HepG2 (cell line): ENCODE measurements at regions not wholly inside any gene's neighbourhood (a gene's known extent, or its start where the extent isn't known, plus 50 kb on each side); places are given as distances from the start of the nearest gene placed in this dataset.

Experiments
- BRCA1 ChIP-seq: sonication (generic); formaldehyde crosslinking; IDR thresholded peaks from 2 replicates; pipeline ENCODE4 v1.4.0; 2020; ENCODE audit warnings: missing genetic modification reagents
- CHD4 ChIP-seq: fragments of 200-600 bp; sonication (generic); IDR thresholded peaks from 2 replicates; pipeline ENCODE4 v1.7.0; 2017; ENCODE audit warnings: mild to moderate bottlenecking, low read length, borderline replicate concordance
- ELF4 ChIP-seq: sonication (generic); formaldehyde crosslinking; IDR thresholded peaks from 2 replicates; pipeline ENCODE4 v1.5.0; 2020; ENCODE audit warnings: missing genetic modification reagents, mild to moderate bottlenecking, moderate library complexity, borderline replicate concordance
- ETV5 ChIP-seq: IDR thresholded peaks from 2 replicates; pipeline ENCODE4 v1.6.1; 2018; ENCODE audit warnings: missing biosample characterization, missing genetic modification reagents, inconsistent platforms, borderline replicate concordance
- FOXA1 ChIP-seq, 2 experiments: fragments of 450-650 bp in 1 of 2; sonication (generic) in 1 of 2; formaldehyde crosslinking in 1 of 2; IDR thresholded peaks; 2 replicates each; pipeline versions ENCODE4 v1.4.0 to v1.6.1; 2016 to 2020; ENCODE audit warnings: missing genetic modification reagents in 1 of 2
- HNRNPH1 ChIP-seq: fragments of 200-400 bp; formaldehyde crosslinking; optimal IDR thresholded peaks from 2 replicates; pipeline ENCODE3; 2017; ENCODE audit warnings: mild to moderate bottlenecking, low read depth, low read length
- HNRNPUL1 ChIP-seq: fragments of 200-400 bp; formaldehyde crosslinking; IDR thresholded peaks from 2 replicates; pipeline ENCODE4 v1.6.1; 2017; ENCODE audit warnings: low read depth, mild to moderate bottlenecking, low read length, moderate library complexity
- RXRB ChIP-seq: IDR thresholded peaks from 2 replicates; pipeline ENCODE4 v1.6.1; 2016; ENCODE audit warnings: borderline replicate concordance, missing genetic modification reagents, missing compliant biosample characterization
- SMARCC2 ChIP-seq: fragments of 450-650 bp; IDR thresholded peaks from 2 replicates; pipeline ENCODE4 v1.6.1; 2017; ENCODE audit warnings: antibody characterized with exemption, mild to moderate bottlenecking
- TEAD3 ChIP-seq: optimal IDR thresholded peaks from 2 replicates; pipeline ENCODE3; 2016; ENCODE audit warnings: borderline replicate concordance
- ZBTB8A ChIP-seq: sonication (generic); formaldehyde crosslinking; IDR thresholded peaks from 2 replicates; pipeline ENCODE4 v1.4.0; 2020; ENCODE audit warnings: mild to moderate bottlenecking, low read depth, missing genetic modification reagents, borderline replicate concordance
- ZFP41 ChIP-seq: sonication (generic); formaldehyde crosslinking; IDR thresholded peaks from 2 replicates; pipeline ENCODE4 v1.4.0; 2020; ENCODE audit warnings: mild to moderate bottlenecking, missing genetic modification reagents, borderline replicate concordance
- ZNF12 ChIP-seq: sonication (generic); formaldehyde crosslinking; IDR thresholded peaks from 2 replicates; pipeline ENCODE4 v1.5.0; 2020; ENCODE audit warnings: missing genetic modification reagents
- ZNF530 ChIP-seq: sonication (generic); formaldehyde crosslinking; IDR thresholded peaks from 2 replicates; pipeline ENCODE4 v1.5.0; 2020; ENCODE audit warnings: low read depth, mild to moderate bottlenecking, missing genetic modification reagents
- ZNF792 ChIP-seq: IDR thresholded peaks from 2 replicates; pipeline ENCODE4 v1.6.1; 2016
- ZNF83 ChIP-seq: sonication (generic); formaldehyde crosslinking; IDR thresholded peaks from 2 replicates; pipeline ENCODE4 v1.4.0; 2020; ENCODE audit warnings: missing genetic modification reagents, mild to moderate bottlenecking, borderline replicate concordance
- ZNF839 ChIP-seq: sonication (generic); formaldehyde crosslinking; IDR thresholded peaks from 2 replicates; pipeline ENCODE4 v1.4.0; 2020; ENCODE audit warnings: missing genetic modification reagents, mild to moderate bottlenecking, borderline replicate concordance
- TF ChIP-seq, protein P1 (sequence below): sonication (generic); formaldehyde crosslinking; IDR thresholded peaks from 2 replicates; pipeline ENCODE4 v1.8.1; 2023; ENCODE audit warnings: missing genetic modification reagents, mild to moderate bottlenecking, borderline replicate concordance
- TF ChIP-seq, protein P2 (sequence below): IDR thresholded peaks from 2 replicates; pipeline ENCODE4 v1.6.1; 2016; ENCODE audit warnings: missing biosample characterization, missing genetic modification reagents, low read depth
- TF ChIP-seq, protein P3 (sequence below), 2 experiments: fragments of 450-650 bp in 1 of 2; sonication (generic) in 1 of 2; formaldehyde crosslinking; IDR thresholded peaks; 2 replicates each; pipeline versions ENCODE4 v1.5.0 to v1.8.0; 2020 to 2022; ENCODE audit warnings: mild to moderate bottlenecking in 1 of 2, missing genetic modification reagents in 1 of 2
- TF ChIP-seq, protein P4 (sequence below): sonication (generic); formaldehyde crosslinking; conservative IDR thresholded peaks from 2 replicates; pipeline ENCODE4 v1.4.0; 2020; ENCODE audit warnings: missing genetic modification reagents
- TF ChIP-seq, protein P5 (sequence below): sonication (generic); formaldehyde crosslinking; IDR thresholded peaks from 2 replicates; pipeline ENCODE4 v1.5.1; 2020; ENCODE audit warnings: missing genetic modification reagents, mild to moderate bottlenecking, borderline replicate concordance
- TF ChIP-seq, protein P6 (sequence below): sonication (generic); formaldehyde crosslinking; IDR thresholded peaks from 2 replicates; pipeline ENCODE4 v1.4.0; 2020; ENCODE audit warnings: missing genetic modification reagents

DNA sequence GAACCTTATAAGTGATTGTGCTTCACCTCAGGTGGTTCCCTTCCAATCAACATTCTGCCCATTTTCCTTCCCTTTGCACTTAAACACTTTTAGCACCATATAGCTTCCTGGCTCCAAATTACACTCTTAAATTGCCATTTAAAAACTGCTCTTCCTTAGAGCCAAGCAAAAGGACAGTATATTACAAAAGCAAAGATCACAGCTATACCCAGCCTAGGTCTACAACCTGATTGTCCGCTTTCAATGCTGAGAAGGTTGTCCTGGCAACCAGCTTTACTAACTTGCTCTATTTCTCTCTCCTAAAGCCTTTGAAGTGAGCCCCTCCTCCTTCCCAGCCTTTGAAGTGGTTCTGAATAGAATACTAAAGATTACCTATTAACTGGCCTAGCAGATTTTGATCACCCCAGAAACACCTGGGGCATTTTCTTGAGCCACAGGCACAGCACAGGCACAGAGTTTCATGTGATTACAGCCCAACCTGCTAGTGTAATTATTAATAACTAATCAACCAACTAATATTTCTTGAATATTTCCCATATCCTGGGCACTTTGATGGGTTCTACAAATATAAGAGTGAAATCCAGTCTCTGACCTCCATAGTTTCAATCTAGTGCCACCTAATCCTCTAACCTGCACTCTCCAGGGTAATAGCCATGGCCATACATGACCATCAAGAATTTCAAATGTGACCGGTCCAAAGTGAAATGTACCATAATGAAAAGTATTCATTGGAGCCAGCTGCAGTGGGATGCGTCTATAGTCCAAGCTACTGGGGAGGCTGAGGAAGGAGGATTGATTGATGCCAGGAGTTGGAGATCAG lies 63.6 kb upstream of the TRIM24 start (continued):
- TF ChIP-seq ZFP41 (no peak), TEAD3 (CRISPR knock-in tag) (peak; percentile 52), SMARCC2 (no peak), ZNF530 (no peak), ZNF83 (CRISPR knock-in tag) (no peak), HNRNPUL1 (0 out of 2 replicates have a peak, but pooled peaks have one; percentile 80), ZNF792 (CRISPR knock-in tag) (peak; percentile 53; the same call in 1 of the 2 replicates), ZNF839 (no peak), BRCA1 (CRISPR knock-in tag) (no peak), FOXA1 (IDR thresholded peaks at IDR 0.05) (no peak), FOXA1 (CRISPR knock-in tag; IDR thresholded peaks at IDR 0.05) (0 out of 2 replicates have a peak, but pooled peaks have one; percentile 18), ZBTB8A (CRISPR knock-in tag) (no peak), CHD4 (peak; percentile 90; the same call in 1 of the 2 replicates), ELF4 (0 out of 2 replicates have a peak, but pooled peaks have one; percentile 46), ETV5 (CRISPR knock-in tag) (peak; percentile 53; the same call in 1 of the 2 replicates), RXRB (CRISPR knock-in tag) (peak; percentile 80), ZNF12 (CRISPR knock-in tag) (no peak), HNRNPH1 (no peak)
- TF ChIP-seq, protein P1, sequence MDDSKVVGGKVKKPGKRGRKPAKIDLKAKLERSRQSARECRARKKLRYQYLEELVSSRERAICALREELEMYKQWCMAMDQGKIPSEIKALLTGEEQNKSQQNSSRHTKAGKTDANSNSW (CRISPR knock-in tag), result no peak
- TF ChIP-seq, protein P2, sequence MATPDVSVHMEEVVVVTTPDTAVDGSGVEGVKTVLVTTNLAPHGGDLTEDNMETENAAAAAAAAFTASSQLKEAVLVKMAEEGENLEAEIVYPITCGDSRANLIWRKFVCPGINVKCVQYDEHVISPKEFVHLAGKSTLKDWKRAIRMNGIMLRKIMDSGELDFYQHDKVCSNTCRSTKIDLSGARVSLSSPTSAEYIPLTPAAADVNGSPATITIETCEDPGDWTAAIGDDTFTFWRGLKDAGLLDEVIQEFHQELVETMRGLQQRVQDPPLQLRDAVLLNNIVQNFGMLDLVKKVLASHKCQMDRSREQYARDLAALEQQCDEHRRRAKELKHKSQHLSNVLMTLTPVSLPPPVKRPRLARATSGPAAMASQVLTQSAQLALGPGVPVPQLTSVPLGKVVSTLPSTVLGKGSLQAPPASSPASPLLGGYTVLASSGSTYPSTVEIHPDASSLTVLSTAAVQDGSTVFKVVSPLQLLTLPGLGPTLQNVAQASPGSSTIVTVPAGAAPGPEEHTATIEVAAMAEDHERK (CRISPR knock-in tag), result no peak
- TF ChIP-seq, protein P3, sequence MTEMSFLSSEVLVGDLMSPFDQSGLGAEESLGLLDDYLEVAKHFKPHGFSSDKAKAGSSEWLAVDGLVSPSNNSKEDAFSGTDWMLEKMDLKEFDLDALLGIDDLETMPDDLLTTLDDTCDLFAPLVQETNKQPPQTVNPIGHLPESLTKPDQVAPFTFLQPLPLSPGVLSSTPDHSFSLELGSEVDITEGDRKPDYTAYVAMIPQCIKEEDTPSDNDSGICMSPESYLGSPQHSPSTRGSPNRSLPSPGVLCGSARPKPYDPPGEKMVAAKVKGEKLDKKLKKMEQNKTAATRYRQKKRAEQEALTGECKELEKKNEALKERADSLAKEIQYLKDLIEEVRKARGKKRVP (CRISPR knock-in tag; IDR thresholded peaks at IDR 0.05), result peak in 1 of 2 experiments; percentile 56; a peak in 1 of 4 replicates
- TF ChIP-seq, protein P4, sequence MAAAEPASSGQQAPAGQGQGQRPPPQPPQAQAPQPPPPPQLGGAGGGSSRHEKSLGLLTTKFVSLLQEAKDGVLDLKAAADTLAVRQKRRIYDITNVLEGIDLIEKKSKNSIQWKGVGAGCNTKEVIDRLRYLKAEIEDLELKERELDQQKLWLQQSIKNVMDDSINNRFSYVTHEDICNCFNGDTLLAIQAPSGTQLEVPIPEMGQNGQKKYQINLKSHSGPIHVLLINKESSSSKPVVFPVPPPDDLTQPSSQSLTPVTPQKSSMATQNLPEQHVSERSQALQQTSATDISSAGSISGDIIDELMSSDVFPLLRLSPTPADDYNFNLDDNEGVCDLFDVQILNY (CRISPR knock-in tag), result no peak
- TF ChIP-seq, protein P5, sequence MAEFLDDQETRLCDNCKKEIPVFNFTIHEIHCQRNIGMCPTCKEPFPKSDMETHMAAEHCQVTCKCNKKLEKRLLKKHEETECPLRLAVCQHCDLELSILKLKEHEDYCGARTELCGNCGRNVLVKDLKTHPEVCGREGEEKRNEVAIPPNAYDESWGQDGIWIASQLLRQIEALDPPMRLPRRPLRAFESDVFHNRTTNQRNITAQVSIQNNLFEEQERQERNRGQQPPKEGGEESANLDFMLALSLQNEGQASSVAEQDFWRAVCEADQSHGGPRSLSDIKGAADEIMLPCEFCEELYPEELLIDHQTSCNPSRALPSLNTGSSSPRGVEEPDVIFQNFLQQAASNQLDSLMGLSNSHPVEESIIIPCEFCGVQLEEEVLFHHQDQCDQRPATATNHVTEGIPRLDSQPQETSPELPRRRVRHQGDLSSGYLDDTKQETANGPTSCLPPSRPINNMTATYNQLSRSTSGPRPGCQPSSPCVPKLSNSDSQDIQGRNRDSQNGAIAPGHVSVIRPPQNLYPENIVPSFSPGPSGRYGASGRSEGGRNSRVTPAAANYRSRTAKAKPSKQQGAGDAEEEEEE (CRISPR knock-in tag), result no peak
- TF ChIP-seq, protein P6, sequence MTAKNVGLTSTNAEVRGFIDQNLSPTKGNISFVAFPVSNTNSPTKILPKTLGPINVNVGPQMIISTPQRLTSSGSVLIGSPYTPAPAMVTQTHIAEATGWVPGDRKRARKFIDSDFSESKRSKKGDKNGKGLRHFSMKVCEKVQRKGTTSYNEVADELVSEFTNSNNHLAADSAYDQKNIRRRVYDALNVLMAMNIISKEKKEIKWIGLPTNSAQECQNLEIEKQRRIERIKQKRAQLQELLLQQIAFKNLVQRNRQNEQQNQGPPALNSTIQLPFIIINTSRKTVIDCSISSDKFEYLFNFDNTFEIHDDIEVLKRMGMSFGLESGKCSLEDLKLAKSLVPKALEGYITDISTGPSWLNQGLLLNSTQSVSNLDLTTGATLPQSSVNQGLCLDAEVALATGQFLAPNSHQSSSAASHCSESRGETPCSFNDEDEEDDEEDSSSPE, result no peak
